HL-60/S4 (cell line): ENCODE measurements at regions not wholly inside any gene's neighbourhood (a gene's known extent, or its start where the extent isn't known, plus 50 kb on each side); places are given as distances from the start of the nearest gene placed in this dataset.
"Not testable (repeated sequence)": the region's sequence is repeated elsewhere in the genome, so short reads cannot be mapped to it uniquely, and the experiment has no call there.

ENCODE experiments used
- in situ Hi-C: fragments of 300-500 bp; cut with MboI; formaldehyde crosslinking; loops from 2 replicates; pipeline ENCODE4 v1.14.3; 2022; ENCODE audit warnings: low sequenced_read_pairs

DNA sequence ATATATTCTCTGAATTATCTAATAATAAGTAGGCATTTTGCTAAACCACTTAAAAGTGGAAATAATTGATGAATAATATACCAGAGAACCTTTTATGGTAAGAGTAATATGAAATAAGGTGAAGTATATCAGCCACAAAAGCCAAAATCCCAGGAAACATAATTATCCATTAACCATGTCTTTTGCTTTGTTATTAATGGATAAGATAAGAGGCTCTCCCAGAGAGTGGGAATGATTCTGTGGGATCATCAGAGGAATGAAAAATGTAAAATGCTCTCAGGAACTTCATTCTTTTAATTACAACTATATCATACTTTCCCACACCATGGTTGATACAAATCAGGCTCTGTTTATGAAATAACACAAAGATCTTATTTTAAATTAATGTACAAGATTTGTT lies 391.7 kb upstream of the FZD8 start:
- in situ Hi-C loops: no loop called here

GRCh38 chr10:36030516-36030915 lies 388.4 kb upstream of the FZD8 start:
- in situ Hi-C loops: no loop called here

DNA sequence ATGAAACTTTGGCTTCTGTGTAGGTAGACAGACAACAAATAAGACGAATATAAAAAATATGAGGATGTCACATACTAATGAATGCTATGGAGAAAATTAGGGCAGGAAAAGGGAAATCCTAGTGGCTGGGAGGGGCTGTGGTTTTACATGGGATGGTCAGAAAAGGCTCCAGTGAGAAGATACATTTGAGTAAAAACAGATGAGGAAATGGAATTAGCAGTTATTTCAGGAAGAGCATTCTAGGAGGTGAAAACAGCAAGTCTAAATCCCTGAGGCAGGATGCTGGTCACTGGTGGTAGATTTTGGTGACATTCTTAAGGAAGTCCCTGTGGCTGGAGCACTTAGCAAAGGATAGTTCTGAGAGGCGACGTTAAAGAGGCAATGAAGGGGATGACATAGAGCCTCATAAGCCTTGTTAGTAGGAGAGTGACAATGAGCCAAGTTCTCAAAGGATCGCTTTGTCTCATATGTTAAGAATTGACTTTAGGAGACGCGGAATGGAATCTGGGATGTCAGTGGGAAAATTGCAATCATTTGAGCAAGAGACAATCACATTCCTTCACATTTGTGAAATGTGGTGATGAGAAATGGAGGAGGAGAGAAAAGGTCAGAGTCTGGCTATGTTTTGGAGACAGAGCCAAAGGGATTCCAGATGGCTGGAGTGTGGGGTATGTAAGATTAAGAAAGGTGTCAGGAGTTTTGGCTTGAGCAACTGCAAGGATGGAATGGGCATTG lies 384.7 kb upstream of the FZD8 start:
- in situ Hi-C loops: no loop called here

DNA sequence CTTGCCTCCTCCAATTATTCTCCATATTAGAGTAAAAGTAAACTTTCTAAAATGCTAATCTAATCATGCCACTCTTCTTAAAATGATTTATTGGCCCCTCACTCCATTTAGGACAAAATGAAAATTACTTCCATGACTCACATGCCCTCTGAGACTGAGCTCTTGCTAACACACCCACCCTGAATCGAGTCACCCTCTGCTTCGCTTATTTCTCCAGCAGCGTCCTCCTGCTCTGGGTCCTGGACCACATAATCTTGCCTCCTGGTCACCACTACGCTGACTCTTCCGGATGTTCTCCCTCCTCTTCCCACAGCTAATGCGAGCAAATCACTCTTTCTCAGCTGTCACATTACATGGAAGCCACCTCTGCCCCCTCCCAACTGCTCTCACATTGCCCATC lies 384.0 kb upstream of the FZD8 start:
- in situ Hi-C loops: no loop called here

GRCh38 chr10:36023939-36024338 lies 381.8 kb upstream of the FZD8 start:
- in situ Hi-C loops: no loop called here

GRCh38 chr10:36021096-36021495 lies 379.0 kb upstream of the FZD8 start:
- in situ Hi-C loops: no loop called here

DNA sequence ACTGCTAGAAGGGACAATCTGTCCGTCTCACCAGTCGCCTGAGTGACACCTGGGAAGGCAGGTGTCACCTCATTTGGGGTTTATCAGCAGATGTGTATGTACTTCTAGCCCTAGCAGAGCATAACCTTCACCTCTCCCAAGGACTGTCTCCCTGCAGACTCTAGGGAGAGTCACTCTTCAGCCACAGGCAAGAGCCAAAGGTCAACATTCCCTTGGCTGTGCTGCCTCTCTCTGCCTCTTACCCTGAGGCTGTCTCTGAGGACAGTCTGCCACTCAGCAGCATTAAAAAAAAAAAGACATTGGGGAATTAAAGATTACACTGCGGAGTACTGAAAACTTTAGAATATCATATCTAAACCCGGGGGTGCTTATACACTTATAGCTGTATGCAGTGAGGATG lies 377.7 kb upstream of the FZD8 start:
- in situ Hi-C loops: no loop called here

- in situ Hi-C loops: no loop called here
Observed at GRCh38 chr10:36018996-36019395, 376.9 kb upstream of the FZD8 start.

DNA sequence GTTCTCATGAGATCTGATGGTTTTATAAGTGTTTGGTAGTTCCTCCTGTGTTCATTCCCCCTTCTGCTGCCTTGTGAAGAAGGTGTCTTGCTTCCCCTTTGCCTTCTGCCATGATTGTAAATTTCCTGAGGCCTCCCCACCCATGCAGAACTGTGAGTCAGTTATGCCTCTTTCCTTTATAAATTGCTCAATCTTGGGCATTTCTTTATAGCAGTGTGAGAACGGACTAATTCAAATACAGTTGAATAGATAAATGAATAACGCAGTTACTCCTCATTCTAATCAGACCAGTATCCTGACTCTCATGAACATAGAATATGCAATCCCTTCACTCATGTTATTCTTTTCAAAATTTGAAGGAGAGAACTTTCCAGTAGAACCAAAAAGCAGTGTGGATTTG lies 375.0 kb upstream of the FZD8 start:
- in situ Hi-C loops: no loop called here

DNA sequence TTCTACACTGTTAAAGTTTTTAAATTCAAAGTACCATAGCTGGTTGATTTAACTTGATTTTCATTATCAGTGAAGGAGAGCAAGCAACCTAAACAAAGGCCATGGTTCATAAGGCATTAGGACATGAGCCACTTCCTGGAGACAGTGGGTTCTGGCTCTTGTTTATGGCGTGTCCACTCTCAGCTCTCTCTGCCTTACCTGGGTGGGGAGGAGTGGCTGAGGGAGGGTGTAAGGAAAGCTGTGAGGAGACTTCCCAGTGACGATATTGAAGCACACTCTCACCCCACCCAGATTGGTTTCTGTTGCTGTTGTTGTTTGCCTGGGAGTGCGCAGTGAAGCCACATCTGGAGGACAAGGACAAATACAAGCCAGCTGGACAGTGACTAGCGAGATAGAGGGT lies 365.3 kb upstream of the FZD8 start:
- in situ Hi-C loops: no loop called here

- in situ Hi-C loops: no loop called here
Observed at GRCh38 chr10:36003688-36004087, 361.6 kb upstream of the FZD8 start.

GRCh38 chr10:36003031-36003600 lies 361.0 kb upstream of the FZD8 start:
- in situ Hi-C loops: no loop called here

DNA sequence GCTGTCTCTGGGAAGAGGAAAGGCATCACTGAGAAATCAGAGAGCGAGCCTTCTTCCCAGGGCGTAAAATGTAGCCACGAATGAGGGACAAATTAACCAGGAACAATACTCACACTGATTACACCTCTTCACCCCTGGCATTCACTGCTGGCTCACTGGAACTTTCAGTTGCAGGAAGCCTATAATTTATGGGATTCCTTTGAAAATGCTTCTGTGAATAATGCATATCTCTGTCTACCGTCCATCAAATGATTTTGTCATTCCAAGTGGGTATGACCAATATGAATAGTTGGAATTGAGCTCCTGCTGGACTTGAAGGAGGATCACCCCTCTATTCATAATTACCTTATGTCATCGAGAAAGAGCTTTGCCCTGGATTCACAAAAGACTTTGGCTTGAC lies 360.3 kb upstream of the FZD8 start:
- in situ Hi-C loops: no loop called here

DNA sequence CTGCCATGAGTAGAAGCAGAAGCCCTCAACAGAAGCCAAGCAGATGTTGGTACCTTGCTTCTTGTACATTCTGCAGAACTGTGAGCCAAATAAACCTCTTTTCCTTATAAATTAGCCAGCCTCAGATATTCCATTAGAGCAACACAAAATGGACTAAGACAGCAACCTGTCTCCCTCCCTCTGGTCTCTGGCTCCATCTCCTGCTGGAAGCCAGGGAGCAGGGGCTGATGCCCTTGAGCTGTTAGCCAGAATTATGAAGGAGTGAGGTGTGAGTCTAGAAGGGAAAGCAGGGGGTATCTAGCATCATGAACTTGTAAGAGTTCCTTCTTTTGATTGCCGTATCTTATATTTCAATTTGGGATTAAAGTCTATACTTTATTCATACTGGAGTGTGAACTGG lies 358.7 kb upstream of the FZD8 start:
- in situ Hi-C loops: not testable (repeated sequence)

GRCh38 chr10:35998026-35998425 lies 355.9 kb upstream of the FZD8 start:
- in situ Hi-C loops: no loop called here

- in situ Hi-C loops: no loop called here
Observed at GRCh38 chr10:35995485-35995884, 353.4 kb upstream of the FZD8 start.

GRCh38 chr10:35993591-35994515 lies 351.8 kb upstream of the FZD8 start:
- in situ Hi-C loops: no loop called here

- in situ Hi-C loops: no loop called here
Observed at GRCh38 chr10:35992107-35992506, 350.0 kb upstream of the FZD8 start.

- in situ Hi-C loops: no loop called here
Observed at GRCh38 chr10:35986756-35987502, 344.8 kb upstream of the FZD8 start.

DNA sequence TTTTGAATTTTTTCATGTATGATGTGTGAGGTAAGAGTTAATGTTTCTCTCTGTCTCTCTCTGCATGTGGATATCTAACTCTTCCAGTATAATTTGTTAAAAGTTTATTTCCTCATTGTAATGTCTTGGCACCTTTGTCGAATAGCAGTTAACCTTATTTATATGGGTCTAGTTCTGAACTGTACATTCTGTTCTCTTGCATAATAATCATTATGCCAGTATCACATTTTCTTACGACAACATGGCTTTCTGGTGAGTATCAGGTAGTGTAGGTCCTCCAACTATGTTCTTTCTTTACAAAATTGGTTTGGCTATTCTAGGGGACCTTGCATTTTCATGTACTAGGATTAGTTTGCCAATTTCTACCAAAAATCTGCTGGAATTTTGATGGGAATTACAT lies 337.0 kb upstream of the FZD8 start:
- in situ Hi-C loops: no loop called here

DNA sequence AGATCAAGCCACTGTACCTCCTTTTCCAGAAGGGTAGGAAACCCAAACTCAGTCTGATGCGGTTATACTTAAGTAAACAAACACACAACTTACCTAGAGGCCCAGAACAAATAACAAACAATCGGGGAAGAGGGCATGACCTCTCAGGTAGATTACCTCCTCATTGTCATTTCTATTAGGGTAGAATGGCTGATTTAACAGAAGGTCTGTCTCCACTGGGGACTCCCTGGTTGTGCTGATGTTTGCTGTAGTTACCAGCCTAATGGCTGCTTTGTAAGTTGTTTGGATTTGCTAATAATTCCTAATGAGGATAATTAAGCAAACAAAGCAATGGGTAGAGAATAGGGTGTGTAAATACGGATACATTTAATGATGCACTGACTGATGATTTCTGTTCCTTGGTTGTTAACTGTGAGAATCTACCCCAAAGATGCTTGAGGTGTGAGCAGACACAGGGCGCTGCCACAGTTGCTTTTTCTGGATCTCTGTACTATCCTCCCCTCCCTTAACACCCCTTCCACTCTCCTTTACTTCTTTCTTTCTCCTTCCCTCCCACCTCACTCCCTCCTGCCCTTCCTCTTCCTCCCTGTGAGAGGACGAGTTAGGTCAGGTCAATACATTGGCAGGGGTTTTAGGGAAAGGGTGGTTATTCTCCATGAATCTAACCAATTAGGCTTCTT lies 332.0 kb upstream of the FZD8 start:
- in situ Hi-C loops: not testable (repeated sequence)
